PC-3 (cell line): ENCODE measurements at regions not wholly inside any gene's neighbourhood (a gene's known extent, or its start where the extent isn't known, plus 50 kb on each side); places are given as distances from the start of the nearest gene placed in this dataset.

Experiments
- ATAC-seq: fragments of 200-7000 bp; cut with Tn5 transposase; 2 replicates; pipeline ENCODE4 v1.9.1; 2020; ENCODE audit warnings: mild to moderate bottlenecking, moderate library complexity
- BruUV-seq: library from RNA; stranded (reverse); fragments of 400-500 nt; replicated peaks from 2 replicates; lab custom pipeline; 2021; lab: Mats Ljungman, UMichigan
- CTCF ChIA-PET: fragments of 300-600 bp; sonication (Branson Sonifier 250); formaldehyde crosslinking; loops from one replicate; lab custom pipeline; 2022; ENCODE audit warnings: antibody characterized with exemption; lab: Charles Lee
- POLR2A ChIA-PET: fragments of 300-600 bp; sonication (Branson Sonifier 250); formaldehyde crosslinking; loops from one replicate; lab custom pipeline; 2022; ENCODE audit warnings: antibody characterized with exemption; ENCODE audit not compliant: unreplicated experiment; lab: Charles Lee
- DNase-seq: peaks from one replicate; pipeline ENCODE4 v3.0.0-alpha.2; 2015
- H2AFZ ChIP-seq: fragments of 300-600 bp; sonication (generic); 2 replicates; pipeline ENCODE4 v1.6.0; 2016; ENCODE audit warnings: antibody characterized with exemption, low read length
- H3F3A ChIP-seq: fragments of 300-600 bp; sonication (generic); one replicate; pipeline ENCODE4 v1.6.0; 2017; ENCODE audit warnings: antibody characterized with exemption, low read length, control low read depth, mild to moderate bottlenecking; ENCODE audit not compliant: unreplicated experiment
- H3K27ac ChIP-seq: fragments of 300-600 bp; sonication (generic); 2 replicates; pipeline ENCODE4 v1.5.1; 2016; ENCODE audit warnings: mild to moderate bottlenecking, low read length
- H3K27me3 ChIP-seq: fragments of 300-600 bp; sonication (generic); 2 replicates; pipeline ENCODE4 v1.6.1; 2016; ENCODE audit warnings: low read length, mixed read lengths
- H3K36me3 ChIP-seq: fragments of 300-600 bp; sonication (generic); 2 replicates; pipeline ENCODE4 v1.6.1; 2016; ENCODE audit warnings: low read depth, mixed run types, low read length, mixed read lengths
- H3K4me1 ChIP-seq: fragments of 300-600 bp; sonication (generic); 2 replicates; pipeline ENCODE4 v1.5.1; 2016; ENCODE audit warnings: low read length; ENCODE audit not compliant: insufficient read depth
- H3K4me2 ChIP-seq: fragments of 300-600 bp; sonication (generic); 2 replicates; pipeline ENCODE4 v1.6.0; 2016; ENCODE audit warnings: low read length
- H3K4me3 ChIP-seq: fragments of 300-600 bp; sonication (generic); 2 replicates; pipeline ENCODE4 v1.5.1; 2016; ENCODE audit warnings: mild to moderate bottlenecking, low read length, mixed read lengths
- H3K79me2 ChIP-seq: fragments of 300-600 bp; sonication (generic); 2 replicates; pipeline ENCODE4 v1.6.1; 2017; ENCODE audit warnings: low read length, mixed read lengths
- H3K9ac ChIP-seq: fragments of 300-600 bp; sonication (generic); 2 replicates; pipeline ENCODE4 v1.6.0; 2016; ENCODE audit warnings: mild to moderate bottlenecking, low read length
- H3K9me2 ChIP-seq: fragments of 300-600 bp; sonication (generic); replicated peaks from 2 replicates; pipeline ENCODE4 v1.6.1; 2016; ENCODE audit warnings: mixed run types, low read length, mixed read lengths
- H3K9me3 ChIP-seq: fragments of 300-600 bp; sonication (generic); 2 replicates; pipeline ENCODE4 v1.6.1; 2016; ENCODE audit warnings: low read length, mixed read lengths
- H4K20me1 ChIP-seq: fragments of 300-600 bp; sonication (generic); 2 replicates; pipeline ENCODE4 v1.6.1; 2016; ENCODE audit warnings: low read length, mixed read lengths
- EZH2 ChIP-seq: fragments of 300-600 bp; sonication (generic); IDR thresholded peaks from one replicate; pipeline ENCODE4 v1.6.1; 2017; ENCODE audit warnings: antibody characterized with exemption, mild to moderate bottlenecking, low read length; ENCODE audit not compliant: unreplicated experiment
- EZH2phosphoT487 ChIP-seq: fragments of 300-600 bp; sonication (generic); IDR thresholded peaks from 2 replicates; pipeline ENCODE4 v1.6.1; 2018; ENCODE audit warnings: mild to moderate bottlenecking, antibody characterized with exemption, low read length, borderline replicate concordance
- intact Hi-C: fragments of 100-400 bp; cut with micrococcal nuclease; formaldehyde crosslinking; loops from 2 replicates; pipeline ENCODE4 v1.9.0; 2023
- TF ChIP-seq, protein P1 (sequence below): fragments of 300-600 bp; sonication (generic); conservative IDR thresholded peaks from 2 replicates; pipeline ENCODE4 v1.5.1; 2017; ENCODE audit warnings: antibody characterized with exemption, low read depth, mild to moderate bottlenecking, low read length

DNA sequence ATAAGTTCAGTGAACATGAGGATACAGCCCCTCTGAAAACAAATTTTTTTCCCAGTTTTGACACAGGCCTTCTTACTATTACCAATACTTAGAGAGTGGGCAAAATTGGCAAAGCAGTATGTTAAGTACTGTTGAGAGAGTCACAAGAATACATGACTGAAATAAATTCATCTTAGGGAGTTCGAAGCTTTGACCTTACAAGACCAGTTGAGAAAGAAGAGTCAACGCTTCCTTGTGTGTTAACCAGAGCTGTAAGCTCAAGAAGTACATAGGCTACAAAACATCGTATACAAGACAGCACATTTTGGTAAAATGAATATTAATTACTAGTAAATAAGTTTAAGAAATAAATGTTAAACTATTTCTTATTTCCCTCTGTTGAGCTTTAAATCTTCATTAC lies 164.4 kb upstream of the RORA start:
- Histone ChIP-seq H3K4me2 (no peak overlapping the region), H3K9ac (no peak overlapping the region), H2AFZ (no peak overlapping the region), H3K27me3 (peaks cover 5% of the 10 kb centered on the region; the same call in 1 of the 2 replicates), H3K79me2 (no peaks in the 10 kb centered on the region), H3K4me1 (no peaks in the 10 kb centered on the region), H4K20me1 (no peaks in the 10 kb centered on the region), H3K4me3 (no peak overlapping the region), H3K27ac (no peak overlapping the region), H3F3A (no peaks in the 10 kb centered on the region), H3K9me3 (no peaks in the 10 kb centered on the region), H3K9me2 (no peaks in the 10 kb centered on the region), H3K36me3 (no peaks in the 10 kb centered on the region)
- ChIA-PET CTCF (no interaction called here), POLR2A (no interaction called here)
- BruUV-seq, result no TSS peak
- intact Hi-C loops, result no loop called here
- no peak for DNase-seq
- no peak for TF ChIP-seq EZH2
- TF ChIP-seq, protein P1, sequence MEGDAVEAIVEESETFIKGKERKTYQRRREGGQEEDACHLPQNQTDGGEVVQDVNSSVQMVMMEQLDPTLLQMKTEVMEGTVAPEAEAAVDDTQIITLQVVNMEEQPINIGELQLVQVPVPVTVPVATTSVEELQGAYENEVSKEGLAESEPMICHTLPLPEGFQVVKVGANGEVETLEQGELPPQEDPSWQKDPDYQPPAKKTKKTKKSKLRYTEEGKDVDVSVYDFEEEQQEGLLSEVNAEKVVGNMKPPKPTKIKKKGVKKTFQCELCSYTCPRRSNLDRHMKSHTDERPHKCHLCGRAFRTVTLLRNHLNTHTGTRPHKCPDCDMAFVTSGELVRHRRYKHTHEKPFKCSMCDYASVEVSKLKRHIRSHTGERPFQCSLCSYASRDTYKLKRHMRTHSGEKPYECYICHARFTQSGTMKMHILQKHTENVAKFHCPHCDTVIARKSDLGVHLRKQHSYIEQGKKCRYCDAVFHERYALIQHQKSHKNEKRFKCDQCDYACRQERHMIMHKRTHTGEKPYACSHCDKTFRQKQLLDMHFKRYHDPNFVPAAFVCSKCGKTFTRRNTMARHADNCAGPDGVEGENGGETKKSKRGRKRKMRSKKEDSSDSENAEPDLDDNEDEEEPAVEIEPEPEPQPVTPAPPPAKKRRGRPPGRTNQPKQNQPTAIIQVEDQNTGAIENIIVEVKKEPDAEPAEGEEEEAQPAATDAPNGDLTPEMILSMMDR, result no peak
- no peak for TF ChIP-seq EZH2phosphoT487
- ATAC-seq, result no peak

DNA sequence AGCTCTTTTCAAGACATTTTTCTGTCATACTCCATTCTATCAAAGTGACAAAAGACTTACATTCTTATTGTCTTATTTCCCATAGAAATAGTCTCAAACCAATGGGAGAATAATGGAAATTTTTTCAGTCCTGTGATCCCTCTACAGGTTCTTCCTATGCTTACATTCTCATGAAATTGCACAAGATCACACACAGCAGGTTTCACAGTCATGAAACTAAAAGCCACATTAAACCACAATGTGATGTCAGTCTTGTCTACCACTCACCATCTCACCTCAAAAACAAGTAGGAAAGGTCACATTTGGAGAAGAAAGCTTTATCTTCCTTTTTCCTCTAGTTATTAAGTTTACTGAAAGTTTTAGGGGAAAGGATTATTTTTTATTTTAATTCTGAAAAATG lies 161.0 kb upstream of the RORA start:
- no peaks in the 10 kb centered on the region for H3K36me3 ChIP-seq
- no peaks in the 10 kb centered on the region for H3K9me2 ChIP-seq
- CTCF ChIA-PET, result no interaction called here
- H3F3A ChIP-seq, result no peaks in the 10 kb centered on the region
- no peak for DNase-seq
- H3K9ac ChIP-seq, result no peak overlapping the region
- no peak for ATAC-seq
- no peak overlapping the region for H3K4me3 ChIP-seq
- intact Hi-C loops, result no loop called here
- TF ChIP-seq, protein P1, result no peak
- TF ChIP-seq EZH2phosphoT487 (no peak), EZH2 (no peak)
- H3K27ac ChIP-seq, result no peak overlapping the region
- no peaks in the 10 kb centered on the region for H3K4me1 ChIP-seq
- POLR2A ChIA-PET, result no interaction called here
- no peaks in the 10 kb centered on the region for H4K20me1 ChIP-seq
- no TSS peak for BruUV-seq
- H3K27me3 ChIP-seq, result no peaks in the 10 kb centered on the region; the same call in 1 of the 2 replicates
- no peak overlapping the region for H3K4me2 ChIP-seq
- no peak overlapping the region for H2AFZ ChIP-seq
- no peaks in the 10 kb centered on the region for H3K9me3 ChIP-seq
- no peaks in the 10 kb centered on the region for H3K79me2 ChIP-seq

DNA sequence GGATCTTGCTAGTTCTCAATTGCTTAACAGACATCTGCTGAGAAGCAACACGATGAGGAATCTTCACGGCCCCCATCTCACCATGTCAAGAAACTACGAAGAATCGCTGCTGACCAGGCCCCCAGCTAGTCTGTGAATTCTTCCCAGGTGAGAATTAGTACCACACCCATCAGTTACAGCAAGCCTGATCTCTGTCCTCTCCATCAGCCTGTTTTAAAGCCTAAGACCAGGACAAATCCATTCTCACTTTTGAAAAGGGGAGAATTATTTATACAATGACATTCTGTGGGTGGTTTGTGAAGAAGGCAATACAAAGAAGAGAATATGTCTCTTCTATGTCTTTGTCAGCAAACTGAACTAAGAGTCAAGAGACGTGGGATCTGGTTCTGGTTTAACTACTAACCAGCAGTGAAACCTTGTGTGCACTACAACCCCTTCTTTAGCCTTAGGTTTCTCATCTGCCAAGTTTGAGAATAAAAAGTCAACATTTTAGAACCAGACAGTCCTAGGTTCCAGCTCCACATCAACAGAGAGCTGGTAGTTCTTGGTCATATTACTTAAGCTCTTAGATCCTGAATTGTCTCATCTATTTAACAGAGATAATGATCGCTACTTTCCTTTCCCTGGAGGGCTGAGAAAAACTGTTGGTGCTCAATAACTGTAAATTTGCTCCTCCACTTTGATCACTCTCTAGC lies 160.4 kb upstream of the RORA start:
- ChIA-PET CTCF (no interaction called here), POLR2A (interaction anchor here (0.7 kb wide), 1 partner anchor 258 kb away, joined by 7 read pairs; no protein-coding TSS in a partner anchor)
- DNase-seq (no peak), ATAC-seq (no peak)
- Histone ChIP-seq H3K9me2 (no peaks in the 10 kb centered on the region), H4K20me1 (no peaks in the 10 kb centered on the region), H3K9me3 (no peaks in the 10 kb centered on the region), H3K79me2 (no peaks in the 10 kb centered on the region), H3K4me2 (no peak overlapping the region), H3K36me3 (no peaks in the 10 kb centered on the region), H2AFZ (no peak overlapping the region), H3K27ac (no peak overlapping the region), H3K9ac (no peak overlapping the region), H3K4me1 (no peaks in the 10 kb centered on the region), H3F3A (no peaks in the 10 kb centered on the region), H3K27me3 (no peaks in the 10 kb centered on the region; the same call in 1 of the 2 replicates), H3K4me3 (no peak overlapping the region)
- no TSS peak for BruUV-seq
- no peak for TF ChIP-seq EZH2phosphoT487
- no peak for TF ChIP-seq EZH2
- TF ChIP-seq, protein P1, result no peak
- intact Hi-C loops, result no loop called here
